GM19025 (cell line): ENCODE measurements at regions not wholly inside any gene's neighbourhood (a gene's known extent, or its start where the extent isn't known, plus 50 kb on each side); places are given as distances from the start of the nearest gene placed in this dataset.

Experiments used
- ATAC-seq: cut with Tn5 transposase; IDR thresholded peaks from one replicate; pipeline ENCODE4 v1.9.1; 2021; ENCODE audit warnings: mild to moderate bottlenecking, low read depth, moderate library complexity; ENCODE audit not compliant: unreplicated experiment

DNA sequence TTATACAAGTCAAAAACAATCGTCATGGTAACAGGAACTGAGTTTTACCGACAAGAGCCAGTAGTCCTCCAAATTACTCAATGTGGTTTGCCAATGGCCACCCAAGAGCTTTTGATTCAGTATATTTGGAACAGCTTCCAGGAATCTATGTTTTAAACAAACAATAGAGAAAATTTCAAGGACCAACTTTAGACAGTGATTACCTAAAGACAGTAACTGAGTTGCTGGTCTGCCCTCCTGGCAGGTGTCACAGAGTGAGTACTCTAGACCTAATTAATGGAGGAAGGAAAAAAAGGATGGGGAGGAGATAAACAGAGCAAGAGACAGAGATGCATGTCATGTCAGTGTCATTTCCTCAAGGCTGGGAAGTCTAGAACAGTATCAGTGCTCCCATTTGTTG, 361.3 kb upstream of the BTBD3 start:
- no peak for ATAC-seq

DNA sequence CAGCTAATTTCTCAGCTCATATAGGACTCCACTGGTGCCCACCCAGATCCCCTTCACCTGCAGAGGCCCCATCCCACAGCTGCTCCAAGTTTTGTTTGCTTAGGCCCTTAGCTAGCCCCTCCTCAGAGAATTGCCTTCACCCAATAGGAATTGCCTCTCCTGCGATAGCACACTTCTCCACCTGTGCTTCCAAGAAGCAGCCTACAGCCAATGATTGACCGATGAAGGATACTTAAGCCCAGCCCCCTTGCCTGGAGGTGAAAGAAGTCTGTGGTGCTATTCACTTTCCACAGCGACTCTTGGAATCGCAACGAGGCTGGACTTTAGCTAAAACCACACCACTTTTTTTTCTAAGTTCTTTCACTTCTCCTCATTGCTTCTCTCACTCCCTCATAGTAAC, 353.2 kb upstream of the BTBD3 start:
- ATAC-seq, result no peak

DNA sequence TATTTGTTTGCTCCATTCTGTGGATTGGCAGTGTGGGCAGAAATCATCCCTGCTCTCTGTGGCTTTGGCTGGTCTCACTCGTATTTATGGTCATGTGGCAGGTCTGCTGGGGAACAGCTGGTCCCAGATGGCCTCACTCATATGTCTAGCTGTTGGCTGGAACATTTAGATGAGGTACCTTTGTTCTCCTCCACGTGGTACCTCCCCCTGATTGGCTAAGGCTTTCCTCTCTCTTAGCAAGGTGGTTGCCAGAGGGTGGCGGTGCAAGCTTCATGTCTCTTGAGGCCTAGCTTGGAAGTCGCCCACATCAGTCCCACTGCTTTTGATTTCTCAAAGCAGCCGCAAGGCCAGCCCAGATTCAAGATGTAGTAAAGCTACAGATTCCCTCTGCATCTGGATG, 348.5 kb upstream of the BTBD3 start:
- no peak for ATAC-seq

DNA sequence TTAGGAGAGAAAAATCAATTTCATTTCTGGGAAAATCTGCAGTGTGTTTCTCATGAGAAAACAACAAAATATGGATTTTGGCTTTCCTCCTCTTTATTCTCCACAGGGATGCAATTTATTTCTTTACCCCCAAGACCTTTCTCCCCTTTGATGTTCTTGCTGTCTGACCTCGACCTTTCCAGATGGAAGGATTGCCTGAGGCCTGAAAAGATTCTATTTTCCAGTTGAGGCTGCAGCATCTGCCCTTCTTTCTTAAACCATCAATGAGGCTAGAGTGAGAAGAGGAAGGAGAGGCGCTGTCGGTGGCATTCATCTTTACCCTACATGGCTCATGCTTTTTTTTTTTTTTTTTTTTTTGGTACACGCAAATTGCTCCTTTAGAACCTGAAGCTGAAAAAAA, 344.2 kb upstream of the BTBD3 start:
- ATAC-seq, result no peak

DNA sequence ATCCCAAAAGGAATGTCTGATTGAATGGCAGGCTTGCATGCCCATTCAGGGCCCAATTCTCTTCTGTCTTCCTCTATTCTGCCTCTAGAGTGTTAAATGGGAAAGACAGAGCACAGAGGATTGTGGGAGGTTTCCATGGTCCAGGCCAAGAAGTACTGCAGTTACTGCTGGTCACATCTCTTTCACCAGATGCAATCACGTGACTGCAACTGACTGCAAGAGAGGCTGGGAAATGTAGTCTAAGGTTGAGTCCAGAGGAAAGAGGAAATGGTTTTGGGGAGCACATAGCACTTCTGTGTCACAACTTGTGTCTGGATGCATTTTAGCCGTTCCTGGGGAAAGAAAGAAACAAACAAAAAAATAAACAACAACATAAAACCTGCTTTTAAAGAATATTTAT, 336.4 kb upstream of the BTBD3 start:
- no peak for ATAC-seq

DNA sequence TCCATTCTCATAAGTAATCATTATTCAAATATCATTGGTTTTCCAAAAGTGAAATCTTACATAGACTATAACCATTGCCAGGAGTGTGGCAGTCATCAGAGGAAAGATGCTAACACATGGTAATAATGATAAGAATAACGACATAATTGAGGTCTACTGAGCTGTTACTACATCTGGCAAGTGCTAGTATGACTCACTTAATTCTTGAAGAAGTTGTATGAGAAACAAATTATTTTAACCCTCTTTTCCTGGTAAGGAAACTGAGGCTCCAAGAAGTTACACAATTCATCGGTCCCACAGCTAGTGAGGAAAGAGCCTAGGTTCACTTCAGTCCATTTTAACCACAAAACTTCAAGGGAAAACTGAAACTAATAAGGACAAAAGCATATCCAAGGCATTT, 335.6 kb upstream of the BTBD3 start:
- no peak for ATAC-seq

DNA sequence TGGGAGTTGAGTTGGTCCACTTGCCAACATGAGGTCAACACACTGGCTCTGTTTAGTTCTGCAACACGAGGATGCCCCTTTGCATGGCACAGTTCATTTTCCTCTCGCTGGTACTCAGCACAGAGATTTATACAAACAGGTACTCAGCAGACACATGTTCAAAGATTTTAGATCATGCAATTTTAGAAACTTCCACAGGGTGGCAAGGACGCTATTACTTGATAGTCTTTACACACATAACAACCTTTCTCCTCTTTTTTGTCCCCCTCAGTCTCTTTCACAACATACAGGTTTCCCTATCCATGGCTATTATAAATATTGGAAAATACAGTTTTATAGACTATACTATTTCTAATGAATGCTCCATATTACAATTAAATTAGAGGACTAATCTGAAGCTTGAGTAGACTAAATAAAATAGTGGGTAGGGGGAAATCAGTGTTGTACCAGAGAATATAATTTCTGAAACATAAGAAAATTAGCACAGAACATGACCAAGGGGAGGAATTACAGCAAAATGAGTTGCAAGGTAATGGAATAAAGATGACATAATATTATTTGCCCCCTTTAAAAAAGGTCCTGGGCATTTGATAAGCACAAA, 331.8 kb upstream of the BTBD3 start:
- ATAC-seq, result no peak

DNA sequence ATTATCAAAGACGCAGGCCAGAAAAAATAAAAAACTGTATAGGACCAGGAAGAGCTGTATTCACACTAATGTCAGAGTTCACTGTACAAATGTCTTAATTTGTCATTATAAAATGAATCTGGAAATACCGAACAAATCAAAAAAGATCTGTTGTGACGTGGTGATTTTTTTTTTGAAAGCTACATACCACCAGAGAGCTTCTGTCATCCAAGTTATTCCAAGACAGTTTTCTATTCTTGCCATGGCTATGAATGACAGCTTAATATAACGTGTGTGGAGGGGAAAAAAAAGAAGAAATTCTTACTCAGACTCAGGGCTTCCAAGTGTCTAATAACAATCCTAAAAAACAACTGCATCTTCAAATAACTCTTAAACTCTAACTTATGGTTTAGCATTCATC, 328.8 kb upstream of the BTBD3 start:
- ATAC-seq, result no peak

DNA sequence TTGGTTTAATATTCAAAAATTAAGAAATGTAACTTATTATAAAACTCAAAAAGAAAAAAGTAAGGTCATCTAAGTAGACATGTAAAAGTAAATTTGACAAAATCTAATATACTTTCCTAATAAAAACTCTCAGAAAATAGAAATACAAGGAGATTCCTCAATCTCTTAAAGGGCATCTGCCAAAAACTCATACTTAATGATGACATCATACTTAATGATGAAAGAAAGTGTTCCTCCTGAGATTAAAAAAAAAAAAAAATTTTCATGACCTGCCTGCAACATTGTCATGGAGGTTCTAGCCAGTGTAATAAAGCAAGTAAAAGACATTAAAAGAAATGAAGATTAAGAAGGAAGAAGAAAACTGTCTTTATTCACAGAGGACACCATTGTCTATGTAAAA, 325.7 kb upstream of the BTBD3 start:
- no peak for ATAC-seq

DNA sequence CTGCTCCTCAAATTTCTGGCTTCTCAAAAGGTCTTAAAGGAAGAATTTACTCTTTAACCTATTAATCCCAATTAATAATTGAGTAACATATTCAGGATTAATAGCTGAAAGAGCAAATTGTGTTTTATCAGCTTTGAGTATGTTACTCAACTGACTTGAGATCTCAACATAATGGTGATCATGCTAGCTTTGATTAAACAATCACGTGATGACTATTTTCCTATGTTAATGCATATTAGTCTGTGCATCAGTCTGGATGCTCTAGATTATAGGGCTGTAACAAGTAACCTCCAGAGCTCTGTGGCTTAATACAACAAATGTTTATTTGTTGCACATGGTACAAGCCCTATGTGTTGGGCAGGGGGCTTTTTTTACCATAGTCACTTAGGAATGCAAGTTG, 313.4 kb upstream of the BTBD3 start:
- ATAC-seq, result no peak

DNA sequence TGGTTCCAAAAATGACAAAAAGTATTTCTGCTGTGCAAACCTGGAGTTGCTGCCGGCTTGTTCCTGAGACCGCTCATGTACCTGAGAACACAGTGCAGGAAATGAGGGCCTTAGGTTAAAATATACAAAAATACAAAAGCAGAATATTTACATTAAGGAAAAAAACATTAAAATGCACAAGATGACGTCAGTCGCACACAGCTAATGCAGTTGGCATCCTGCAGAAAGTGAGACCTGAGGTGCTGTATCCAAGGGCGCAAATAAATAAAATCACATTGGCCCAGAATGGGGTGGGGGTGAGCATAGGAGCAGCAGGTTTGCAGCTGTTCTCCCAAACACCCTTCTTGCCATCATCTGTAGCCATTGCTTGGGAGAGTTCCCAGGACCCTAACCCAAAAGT, 310.6 kb upstream of the BTBD3 start:
- ATAC-seq, result no peak

DNA sequence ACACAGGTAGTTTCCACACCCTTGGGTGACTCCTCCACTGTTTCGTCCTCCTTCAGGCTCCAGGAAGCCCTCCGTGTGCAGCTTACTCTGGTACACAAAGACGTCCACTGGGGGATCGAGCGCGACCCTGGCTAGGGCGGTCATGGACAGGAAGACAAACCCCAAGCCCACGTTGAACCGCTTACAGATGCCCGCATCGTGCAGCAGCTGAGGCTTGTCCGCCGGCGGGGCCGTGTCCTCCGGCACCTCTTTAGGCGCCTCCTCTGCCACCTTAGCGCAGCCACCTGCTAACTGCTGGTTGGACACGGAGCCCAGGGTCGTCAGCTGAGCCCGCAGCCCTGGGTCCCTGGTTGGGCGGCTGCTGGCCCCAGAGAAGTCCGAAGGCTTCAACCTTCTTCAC, 309.0 kb upstream of the BTBD3 start:
- ATAC-seq, result no peak

DNA sequence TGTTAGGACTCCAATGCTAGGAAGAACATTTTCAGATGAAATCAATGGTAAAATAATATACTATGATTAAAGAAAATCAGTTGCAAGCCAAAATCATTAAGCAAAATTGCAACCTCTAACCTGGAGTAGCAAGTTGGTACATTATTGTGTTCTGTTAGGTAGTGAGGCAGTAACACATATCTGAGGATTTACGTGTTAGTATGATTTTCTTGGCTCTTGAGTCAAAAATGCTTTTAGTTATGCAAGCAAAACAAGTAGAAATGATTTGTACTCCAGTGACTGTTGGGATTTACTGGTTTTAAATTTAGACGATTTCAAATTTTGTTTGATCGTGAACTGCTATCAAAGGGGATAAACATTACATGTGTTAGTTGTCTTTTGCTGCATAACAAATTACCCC, 293.0 kb upstream of the BTBD3 start:
- ATAC-seq, result no peak

DNA sequence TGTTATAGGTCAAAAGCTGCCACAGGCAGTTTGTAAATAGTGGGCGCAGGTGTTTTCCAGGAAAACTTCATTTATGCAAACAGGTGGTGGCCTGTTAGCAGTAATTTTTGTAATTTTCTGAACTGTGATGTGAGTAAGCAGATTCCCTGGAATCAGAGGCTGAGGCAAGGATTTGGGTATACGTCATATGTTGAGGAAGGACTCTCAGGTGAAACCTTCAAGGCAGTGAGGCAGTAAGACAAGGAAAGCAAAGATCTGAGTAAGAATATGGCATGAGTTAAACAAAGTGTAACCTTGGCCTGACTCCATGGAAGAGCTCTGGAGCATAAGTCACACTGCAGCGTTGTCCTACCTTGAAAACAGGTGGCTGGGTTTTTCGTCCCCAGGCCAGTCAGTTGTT, 291.1 kb upstream of the BTBD3 start:
- ATAC-seq, result no peak

DNA sequence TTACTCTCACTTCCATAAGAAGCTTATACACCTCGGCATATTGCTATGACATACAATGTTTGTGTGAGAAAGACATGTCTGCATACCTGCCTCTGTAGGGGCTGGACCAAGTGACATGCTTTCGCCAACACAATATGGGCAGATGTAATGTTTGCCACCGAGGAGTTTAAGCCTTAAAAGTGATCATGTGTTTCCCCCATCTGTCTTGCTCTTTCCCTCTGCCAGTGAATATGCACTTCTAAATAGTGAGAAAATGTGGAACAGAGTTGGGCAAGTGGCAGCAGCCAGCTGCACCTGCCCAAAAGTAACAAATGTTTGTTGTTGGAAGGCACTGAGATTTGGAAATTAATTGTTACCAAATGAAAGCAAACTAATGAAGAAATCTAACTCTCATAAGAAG, 274.8 kb upstream of the BTBD3 start:
- ATAC-seq, result no peak

DNA sequence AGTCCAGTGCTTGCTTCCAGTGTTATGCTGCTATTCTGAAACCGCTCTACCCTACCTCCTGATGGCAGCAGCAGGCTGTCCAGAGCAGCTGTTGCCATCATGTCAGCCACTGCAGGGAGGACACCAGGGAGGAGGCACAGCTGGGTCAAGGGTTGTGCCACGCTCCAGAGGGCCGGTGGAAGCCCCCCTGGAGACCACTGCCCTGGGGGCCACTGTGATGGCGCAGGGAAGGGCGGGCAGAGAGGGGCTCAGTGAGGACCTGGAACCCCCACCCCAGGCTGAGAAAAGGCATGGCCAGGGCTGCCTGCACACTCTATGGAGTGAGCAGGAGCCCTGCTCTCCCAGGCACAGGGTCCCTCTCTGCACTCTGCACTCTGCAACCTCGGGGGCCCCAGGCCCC, 271.3 kb upstream of the BTBD3 start:
- ATAC-seq, result no peak

DNA sequence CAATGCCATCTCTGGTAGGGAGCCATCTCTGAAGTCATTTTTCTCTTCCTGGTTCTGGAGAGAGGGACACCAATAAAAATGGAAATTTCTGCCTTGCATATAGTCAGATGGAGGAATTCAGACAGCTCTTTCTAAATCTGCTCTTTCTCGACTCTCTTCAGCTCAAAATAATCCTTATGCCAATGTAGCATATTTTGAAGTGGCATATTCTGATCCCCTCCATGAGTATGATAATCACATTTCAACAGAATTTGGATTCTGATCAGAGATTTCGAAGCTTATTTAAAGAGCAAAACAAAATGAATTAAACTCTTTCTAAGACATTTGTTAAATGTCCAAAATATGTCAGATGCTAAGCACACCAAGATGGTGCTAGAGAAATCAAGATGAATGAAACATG, 267.1 kb upstream of the BTBD3 start:
- no peak for ATAC-seq

DNA sequence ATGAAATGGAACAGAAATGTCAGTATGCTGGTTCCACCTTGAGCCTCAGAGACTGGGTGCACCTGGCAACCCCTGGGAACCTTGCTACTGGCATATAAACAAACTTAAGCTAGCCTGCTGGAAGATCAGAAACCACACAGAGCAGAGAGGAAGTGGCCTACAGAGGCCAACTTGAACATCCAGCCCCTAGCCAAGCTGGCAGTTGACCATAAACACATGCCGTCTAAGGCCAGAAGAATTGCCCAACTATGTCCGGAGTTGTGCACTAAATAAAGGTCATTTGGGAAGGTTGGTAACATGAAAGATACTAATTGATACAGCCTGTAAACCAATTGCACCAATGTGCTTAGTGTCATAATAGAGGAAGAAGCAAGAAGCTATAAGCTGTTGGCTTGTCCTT, 266.6 kb upstream of the BTBD3 start:
- ATAC-seq, result no peak

DNA sequence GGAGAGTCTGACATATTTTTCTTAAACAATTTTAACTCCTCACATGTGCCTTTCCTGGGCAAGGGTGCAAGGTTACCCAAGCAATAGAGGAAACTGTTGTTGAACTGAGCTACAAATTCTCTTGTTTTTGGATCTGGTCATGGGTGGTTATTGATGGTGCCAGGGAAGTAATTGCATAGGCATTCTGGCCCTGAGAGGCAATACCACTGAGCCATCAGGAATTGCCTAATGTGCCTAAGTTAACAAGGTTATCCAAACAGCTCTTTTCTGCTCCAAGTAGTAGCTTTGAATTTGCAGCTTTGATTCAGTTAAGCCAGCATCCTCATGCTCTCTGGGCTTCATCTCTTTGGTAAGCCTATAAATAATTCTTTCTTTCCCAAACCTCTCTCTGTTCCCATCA, 266.0 kb upstream of the BTBD3 start:
- ATAC-seq, result no peak

DNA sequence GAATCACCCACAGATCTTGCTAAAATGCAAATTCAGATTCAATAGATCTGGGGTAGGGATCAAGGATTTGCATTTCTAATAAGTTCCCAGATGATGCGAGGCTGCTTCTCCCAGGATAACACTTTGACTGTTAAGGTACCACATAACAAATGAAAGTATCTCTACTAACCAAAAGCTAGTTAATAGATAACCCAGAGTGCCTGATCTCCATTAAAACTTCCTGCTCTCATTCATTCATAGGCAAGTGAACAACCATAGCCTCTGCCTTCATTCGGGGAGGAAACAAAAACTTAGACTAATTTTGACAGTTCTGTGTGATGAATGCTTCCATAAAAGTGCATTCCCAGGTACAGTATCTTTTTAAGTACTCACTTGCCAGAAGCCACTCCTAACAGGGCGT, 265.6 kb upstream of the BTBD3 start:
- ATAC-seq, result no peak

DNA sequence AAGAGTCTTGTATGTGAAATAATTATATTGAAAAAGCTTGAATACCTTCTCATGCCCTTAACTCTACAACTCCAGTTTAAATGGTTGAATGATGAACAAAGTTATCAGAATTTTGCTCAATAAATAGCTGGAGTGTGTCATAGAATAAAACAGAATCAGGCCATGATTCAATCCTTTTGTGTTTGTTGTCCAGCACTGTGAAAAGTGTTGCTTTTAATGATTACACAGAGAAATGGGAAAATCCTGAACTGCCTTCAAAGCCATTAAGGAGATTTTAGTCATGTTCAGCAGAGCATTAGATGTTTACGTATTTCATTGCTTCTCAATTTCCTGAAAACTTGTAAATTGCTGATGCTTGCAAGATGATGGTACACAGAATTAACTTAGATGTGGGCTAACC, 262.9 kb upstream of the BTBD3 start:
- no peak for ATAC-seq

DNA sequence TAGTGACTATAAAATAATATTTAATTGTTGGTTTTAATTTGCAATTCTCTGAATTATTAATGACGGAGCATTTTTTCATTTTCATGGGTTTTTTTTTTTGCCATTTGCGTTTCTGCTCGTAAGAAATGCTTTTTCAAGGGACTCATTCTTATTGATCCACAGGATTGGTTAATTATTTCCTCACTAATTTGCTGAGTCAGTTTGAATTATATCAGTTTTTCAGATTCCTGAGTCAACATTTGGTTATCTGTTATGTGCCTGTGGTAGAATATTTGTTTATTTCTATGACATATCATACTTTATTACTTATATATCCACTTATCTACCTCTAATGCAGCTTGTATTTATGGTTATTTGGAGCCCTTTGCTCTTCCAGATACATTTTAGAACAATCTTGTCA, 257.0 kb upstream of the BTBD3 start:
- no peak for ATAC-seq

DNA sequence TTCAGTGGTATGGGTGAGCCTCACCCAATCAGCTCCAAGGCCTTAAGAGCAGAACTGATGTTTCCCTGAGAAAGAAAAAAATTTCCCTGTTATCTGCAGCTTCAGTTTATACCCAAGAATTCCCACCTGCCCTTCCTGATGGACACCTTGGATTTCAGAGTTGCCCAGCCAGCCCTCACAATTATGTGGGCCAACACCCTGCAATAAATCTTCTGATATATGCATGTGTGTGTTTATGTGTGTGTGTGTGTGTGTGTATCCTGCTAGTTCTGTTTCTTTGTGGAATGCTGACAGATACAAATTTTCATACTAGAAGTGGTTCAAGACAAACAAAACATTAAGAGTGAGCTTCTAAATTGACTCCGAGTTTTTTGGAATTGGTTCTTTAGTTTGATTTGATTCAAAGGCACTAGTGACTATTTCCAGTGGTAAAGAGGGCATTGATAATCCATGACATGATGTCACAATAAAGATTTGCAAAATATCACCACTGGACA, 246.6 kb upstream of the BTBD3 start:
- ATAC-seq, result no peak
